Esophagus (tissue), 2 donors: ENCODE measurements at regions not wholly inside any gene's neighbourhood (a gene's known extent, or its start where the extent isn't known, plus 50 kb on each side); places are given as distances from the start of the nearest gene placed in this dataset.

Experiments
- H3K27ac ChIP-seq, 2 donors: one replicate each; pipeline ENCODE4 v1.5.1; 2013; ENCODE audit warnings: low read depth in 2 of 2, mild to moderate bottlenecking in 2 of 2, inconsistent platforms in 1 of 2, low read length in 1 of 2, moderate library complexity in 1 of 2
- H3K27me3 ChIP-seq, 2 donors: one replicate each; pipeline ENCODE4 v1.6.1; 2013; ENCODE audit warnings: low read length in 2 of 2, control low read depth in 1 of 2, mild to moderate bottlenecking in 1 of 2; ENCODE audit not compliant: insufficient read depth in 2 of 2, control insufficient read depth in 1 of 2
- H3K36me3 ChIP-seq, 2 donors: one replicate each; pipeline ENCODE4 v1.6.1; 2013; ENCODE audit warnings: low read length in 1 of 2; ENCODE audit not compliant: control insufficient read depth in 2 of 2, insufficient read depth in 2 of 2
- H3K4me1 ChIP-seq, 2 donors: one replicate each; pipeline ENCODE4 v1.6.1; 2013; ENCODE audit warnings: low read length in 1 of 2; ENCODE audit not compliant: control insufficient read depth in 2 of 2, insufficient read depth in 2 of 2
- H3K4me3 ChIP-seq, 2 donors: one replicate each; pipeline ENCODE4 v1.5.1; 2013; ENCODE audit warnings: low read length in 2 of 2, mild to moderate bottlenecking in 2 of 2, low read depth in 1 of 2, moderate library complexity in 1 of 2
- H3K9me3 ChIP-seq, 2 donors: one replicate each; pipeline ENCODE4 v1.6.1; 2013; ENCODE audit warnings: mild to moderate bottlenecking in 2 of 2, low read depth in 1 of 2, low read length in 1 of 2, moderate library complexity in 1 of 2; ENCODE audit not compliant: control insufficient read depth in 2 of 2, insufficient read depth in 1 of 2
- WGBS, 2 donors: extraction: QIAGEN DNeasy Blood & Tissue Kit; methylation state at CpG; one replicate each; pipeline ENCODE4 v1.1.7; 2013; 5-methylcytosine and 5-hydroxymethylcytosine counted together
- donor health status: healthy with polysubstance abuse.
- donor health status: Bipolar disorder and iron deficiency.

DNA sequence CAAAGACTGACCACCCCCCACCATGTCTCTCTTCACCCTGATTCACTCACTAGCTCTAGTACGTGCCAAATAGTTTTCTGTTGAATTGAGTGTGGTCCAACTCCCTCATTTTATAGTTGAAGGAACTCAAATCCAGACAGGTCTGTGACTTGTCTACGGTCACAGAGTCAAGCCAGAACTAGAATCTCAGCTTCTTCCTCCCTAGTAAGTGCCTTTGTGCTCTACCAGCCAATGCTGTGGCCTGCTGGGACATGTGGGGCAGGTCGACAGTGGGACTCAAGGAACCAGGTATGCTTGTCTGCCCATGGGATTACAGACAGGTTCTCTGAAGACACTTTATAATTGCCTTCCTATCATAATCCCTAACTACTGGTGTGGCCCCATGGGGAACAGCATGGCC, 108.6 kb upstream of the CPEB2 start:
- no peaks in the 10 kb centered on the region for H3K4me1 ChIP-seq
- WGBS, 2 donors: 45 to 53% methylated on average over 3 of the region's 3 CpGs
- H3K27me3 ChIP-seq: no peaks in the 10 kb centered on the region
- no peak overlapping the region for H3K4me3 ChIP-seq
- H3K9me3 ChIP-seq: peaks cover 0 to 2% of the 10 kb centered on the region in 2 donors
- peak overlapping the region; percentile 73 to 76 for H3K27ac ChIP-seq
- no peaks in the 10 kb centered on the region for H3K36me3 ChIP-seq

DNA sequence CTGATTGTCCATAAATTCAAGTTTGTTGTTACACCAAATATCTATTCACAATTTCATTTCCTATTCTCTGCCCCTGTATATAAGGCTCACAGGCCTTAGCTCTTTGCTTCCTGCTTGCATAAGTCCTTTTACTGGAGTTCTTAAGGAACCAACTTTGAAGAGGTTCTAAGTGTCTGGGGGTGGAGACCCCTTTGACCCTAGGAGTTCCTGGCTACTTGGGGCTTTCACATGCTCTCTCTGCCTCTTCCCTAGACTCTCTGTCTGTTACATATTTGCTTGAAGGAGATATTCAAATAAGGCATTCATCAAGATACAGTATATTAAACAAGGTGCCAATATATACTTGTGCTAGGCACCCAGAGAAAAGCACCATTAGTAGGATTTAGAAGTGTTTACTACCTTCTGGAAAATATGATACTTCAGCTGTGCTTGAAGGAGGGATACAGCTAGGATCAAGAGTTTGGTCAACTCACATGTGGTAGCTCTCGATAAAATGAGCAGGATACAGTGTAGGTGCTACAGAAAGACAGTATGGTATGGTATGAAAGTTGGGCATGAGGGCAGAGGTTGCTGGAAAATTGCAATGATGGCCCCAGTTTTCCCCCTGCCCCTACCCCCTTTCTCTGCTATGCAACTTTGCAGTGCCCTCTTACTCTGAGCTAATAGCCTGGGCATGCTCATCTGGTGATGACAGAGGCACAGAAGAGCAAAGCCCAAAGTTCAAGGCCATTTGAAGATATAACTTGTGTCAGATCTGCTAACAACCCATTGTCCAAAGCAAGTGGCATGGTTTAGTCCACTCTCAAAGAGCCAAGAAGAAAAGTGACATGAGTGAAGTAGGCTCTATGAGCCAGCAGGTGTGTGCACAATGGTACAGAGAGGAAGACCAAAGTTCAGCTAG, 107.6 kb upstream of the CPEB2 start:
- Histone ChIP-seq H3K36me3 (no peaks in the 10 kb centered on the region), H3K4me1 (no peaks in the 10 kb centered on the region), H3K27ac (no peak overlapping the region), H3K9me3 (peaks cover 0 to 2% of the 10 kb centered on the region in 2 donors), H3K4me3 (no peak overlapping the region), H3K27me3 (no peaks in the 10 kb centered on the region)
- WGBS, 2 donors: 82 to 91% methylated on average over 1 of the region's 1 CpG

DNA sequence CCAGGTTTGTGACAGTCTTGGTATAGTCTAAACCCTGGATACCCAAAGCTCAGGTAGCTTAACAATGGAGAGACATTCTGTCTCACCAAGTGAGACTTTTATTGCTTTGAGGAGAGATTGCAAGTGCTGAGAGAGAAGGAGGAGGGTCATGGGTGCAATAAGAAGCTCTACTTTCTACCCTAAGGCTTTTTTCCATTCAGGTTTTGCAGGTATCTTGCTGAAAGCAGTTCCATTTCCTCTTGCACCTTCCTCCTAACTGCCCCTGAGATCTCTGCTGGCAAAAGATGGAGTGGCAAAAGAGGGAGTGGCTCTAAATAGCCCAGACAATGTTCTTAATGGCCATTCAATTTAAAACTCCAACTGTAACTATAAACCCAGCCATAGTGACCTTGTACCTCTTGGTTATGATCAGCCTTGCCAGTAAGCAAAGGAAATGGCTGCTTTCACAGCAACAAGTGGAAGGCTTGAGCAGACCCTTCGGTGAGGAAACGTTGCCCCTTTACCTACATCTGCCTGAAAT, 105.6 kb upstream of the CPEB2 start:
- no peak overlapping the region for H3K4me3 ChIP-seq

GRCh38 chr4:14897217-14897616, 105.1 kb upstream of the CPEB2 start:
- 58 to 63% methylated on average over 2 of the region's 2 CpGs for WGBS, 2 donors
- Histone ChIP-seq H3K27me3 (no peaks in the 10 kb centered on the region), H3K4me3 (no peak overlapping the region), H3K27ac (peak overlapping the region; percentile 59 to 72), H3K36me3 (no peaks in the 10 kb centered on the region), H3K9me3 (peaks cover 0 to 2% of the 10 kb centered on the region in 2 donors), H3K4me1 (no peaks in the 10 kb centered on the region)

More for the DNA sequence above, 105.6 kb upstream of the CPEB2 start:
- H3K27me3 ChIP-seq: no peaks in the 10 kb centered on the region
- H3K27ac ChIP-seq: peak overlapping the region; percentile 59 to 72
- peaks cover 0 to 2% of the 10 kb centered on the region in 2 donors for H3K9me3 ChIP-seq
- WGBS, 2 donors: 93 to 94% methylated on average over 2 of the region's 2 CpGs
- H3K4me1 ChIP-seq: no peaks in the 10 kb centered on the region
- H3K36me3 ChIP-seq: no peaks in the 10 kb centered on the region

GRCh38 chr4:14898989-14899388, 103.3 kb upstream of the CPEB2 start:
- no peaks in the 10 kb centered on the region for H3K9me3 ChIP-seq
- H3K27ac ChIP-seq: no peak overlapping the region
- H3K27me3 ChIP-seq: no peaks in the 10 kb centered on the region
- H3K4me3 ChIP-seq: no peak overlapping the region
- H3K36me3 ChIP-seq: no peaks in the 10 kb centered on the region
- no peaks in the 10 kb centered on the region for H3K4me1 ChIP-seq

- 80 to 82% methylated on average over 3 of the region's 3 CpGs for WGBS, 2 donors
- no peak overlapping the region for H3K4me3 ChIP-seq
- no peak overlapping the region for H3K27ac ChIP-seq
- no peaks in the 10 kb centered on the region for H3K9me3 ChIP-seq
- H3K36me3 ChIP-seq: no peaks in the 10 kb centered on the region
- H3K4me1 ChIP-seq: no peaks in the 10 kb centered on the region
- H3K27me3 ChIP-seq: no peaks in the 10 kb centered on the region
Observed at GRCh38 chr4:14902342-14902741, 99.9 kb upstream of the CPEB2 start.

GRCh38 chr4:14903321-14903720, 99.0 kb upstream of the CPEB2 start:
- H3K27ac ChIP-seq: no peak overlapping the region
- H3K36me3 ChIP-seq: no peaks in the 10 kb centered on the region
- no peaks in the 10 kb centered on the region for H3K4me1 ChIP-seq
- no peak overlapping the region for H3K4me3 ChIP-seq
- H3K27me3 ChIP-seq: no peaks in the 10 kb centered on the region
- no peaks in the 10 kb centered on the region for H3K9me3 ChIP-seq
- 93% methylated on average over 2 of the region's 2 CpGs for WGBS, 2 donors

DNA sequence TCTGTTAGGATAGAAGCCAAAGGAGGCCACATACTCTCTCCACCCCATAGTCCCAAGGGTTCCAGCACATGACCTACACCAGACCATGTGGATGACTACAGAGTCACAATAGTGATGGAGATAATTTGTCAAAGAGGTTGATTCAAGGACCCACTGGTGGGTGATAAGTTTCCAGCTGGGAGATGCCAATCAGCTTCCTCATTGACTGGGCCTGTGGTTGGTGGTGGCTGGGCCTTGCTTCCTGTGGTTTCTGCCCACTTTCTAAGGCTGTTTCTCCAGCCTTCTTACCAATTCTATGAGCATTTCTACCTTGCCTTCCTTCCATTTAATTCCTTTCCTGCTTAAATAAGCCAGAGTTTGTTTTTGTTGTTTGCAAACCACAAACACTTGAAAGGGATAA, 95.5 kb upstream of the CPEB2 start:
- H3K4me1 ChIP-seq: no peaks in the 10 kb centered on the region
- H3K4me3 ChIP-seq: no peak overlapping the region
- H3K27me3 ChIP-seq: no peaks in the 10 kb centered on the region
- H3K9me3 ChIP-seq: no peaks in the 10 kb centered on the region
- H3K36me3 ChIP-seq: no peaks in the 10 kb centered on the region
- H3K27ac ChIP-seq: no peak overlapping the region

DNA sequence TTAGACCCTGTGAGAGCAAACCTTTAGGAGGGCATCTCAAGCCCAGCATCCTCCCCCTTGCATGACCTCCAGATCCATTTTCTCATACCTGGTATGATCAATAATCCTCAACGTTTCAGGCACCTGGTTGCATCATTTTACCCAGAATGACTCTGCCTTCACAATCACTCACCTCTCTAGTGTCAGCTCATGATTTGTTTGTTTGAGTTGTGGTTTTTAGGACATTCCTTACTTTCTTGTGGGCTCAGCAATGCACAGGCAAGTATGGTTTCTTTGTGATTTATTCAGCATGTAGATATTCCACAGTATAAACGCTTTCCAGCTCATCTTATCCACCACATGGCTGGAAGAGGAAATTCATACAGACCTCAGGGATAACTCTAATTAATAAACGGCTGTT, 93.6 kb upstream of the CPEB2 start:
- Histone ChIP-seq H3K36me3 (no peaks in the 10 kb centered on the region), H3K4me1 (no peaks in the 10 kb centered on the region), H3K9me3 (no peaks in the 10 kb centered on the region), H3K4me3 (no peak overlapping the region), H3K27ac (no peak overlapping the region), H3K27me3 (no peaks in the 10 kb centered on the region)
- 43 to 47% methylated on average over 3 of the region's 3 CpGs for WGBS, 2 donors

DNA sequence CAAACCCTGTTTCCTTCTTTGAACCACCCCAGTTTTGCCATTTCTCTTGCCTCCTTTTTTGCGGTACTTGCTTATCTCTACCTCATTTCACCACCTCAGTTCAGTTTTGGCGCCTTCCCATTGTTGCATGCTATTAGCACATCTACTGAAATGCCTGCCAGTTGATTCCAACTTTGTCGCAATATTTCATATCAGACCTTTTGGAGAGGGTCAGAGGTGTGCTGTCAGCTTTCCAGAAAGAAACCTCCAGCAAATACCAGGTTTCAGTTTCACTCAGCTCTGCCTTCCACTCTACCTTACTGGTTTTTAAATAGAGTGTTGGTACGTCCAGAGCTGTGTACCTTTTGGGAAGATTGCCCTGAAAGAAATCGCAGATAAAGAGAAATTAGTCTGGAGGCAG, 91.9 kb upstream of the CPEB2 start:
- H3K27me3 ChIP-seq: no peaks in the 10 kb centered on the region
- no peaks in the 10 kb centered on the region for H3K4me1 ChIP-seq
- H3K27ac ChIP-seq: no peak overlapping the region
- no peaks in the 10 kb centered on the region for H3K36me3 ChIP-seq
- WGBS, 2 donors: 82 to 84% methylated on average over 5 of the region's 5 CpGs
- H3K9me3 ChIP-seq: no peaks in the 10 kb centered on the region
- H3K4me3 ChIP-seq: no peak overlapping the region
